ENCODE measurements at regions not wholly inside any gene's neighbourhood (a gene's known extent, or its start where the extent isn't known, plus 50 kb on each side); places are given as distances from the start of the nearest gene placed in this dataset.

GRCh38 chr2:176445956-176446355, 176.7 kb downstream of the MTX2 start:
- CTCF ChIA-PET, result interaction anchor here (1.0 to 1.8 kb wide), 2 partner anchors 9 to 219 kb away, joined by 3 to 11 read pairs; no protein-coding TSS in a partner anchor
- Mint-ChIP-seq H3K36me3 (ENCODE audit: insufficient read depth, unreplicated experiment) (no peaks in the 10 kb centered on the region), H3K4me1 (ENCODE audit: low read depth, unreplicated experiment) (peaks cover 17% of the 10 kb centered on the region), H3K9me3 (ENCODE audit: low read depth, unreplicated experiment) (peaks cover 4% of the 10 kb centered on the region), H3K27ac (ENCODE audit: unreplicated experiment) (no peak overlapping the region), H3K27me3 (ENCODE audit: unreplicated experiment) (no peaks in the 10 kb centered on the region), H3K4me3 (ENCODE audit: low read depth, unreplicated experiment) (no peak overlapping the region)
- BruUV-seq (replicated peaks), result no TSS peak
- TF ChIP-seq CTCF (IDR thresholded peaks at IDR 0.05; ENCODE audit: unreplicated experiment), result no peak
- no peak for DNase-seq
- intact Hi-C loops (cut with micrococcal nuclease; ENCODE audit: unreplicated experiment), result no loop called here

- DNase-seq, result no peak
- intact Hi-C loops (cut with micrococcal nuclease; ENCODE audit: unreplicated experiment), result no loop called here
- H3K4me1 Mint-ChIP-seq (ENCODE audit: low read depth, unreplicated experiment), result peaks cover 17% of the 10 kb centered on the region
Observed at GRCh38 chr2:176446718-176447414, 177.6 kb downstream of the MTX2 start.

GRCh38 chr2:176447616-176448015, 178.4 kb downstream of the MTX2 start:
- BruUV-seq (replicated peaks), result no TSS peak
- peaks cover 17% of the 10 kb centered on the region for H3K4me1 Mint-ChIP-seq (ENCODE audit: low read depth, unreplicated experiment)
- H3K9me3 Mint-ChIP-seq (ENCODE audit: low read depth, unreplicated experiment), result peaks cover 4% of the 10 kb centered on the region
- no peak overlapping the region for H3K4me3 Mint-ChIP-seq (ENCODE audit: low read depth, unreplicated experiment)
- no peak for TF ChIP-seq CTCF (IDR thresholded peaks at IDR 0.05; ENCODE audit: unreplicated experiment)
- CTCF ChIA-PET, result no interaction called here
- no peak overlapping the region for H3K27ac Mint-ChIP-seq (ENCODE audit: unreplicated experiment)
- no peaks in the 10 kb centered on the region for H3K27me3 Mint-ChIP-seq (ENCODE audit: unreplicated experiment)
- no peaks in the 10 kb centered on the region for H3K36me3 Mint-ChIP-seq (ENCODE audit: insufficient read depth, unreplicated experiment)
- intact Hi-C loops (cut with micrococcal nuclease; ENCODE audit: unreplicated experiment), result no loop called here
- DNase-seq, result no peak

More at GRCh38 chr2:176446718-176447414, 177.6 kb downstream of the MTX2 start:
- no peak overlapping the region for H3K4me3 Mint-ChIP-seq (ENCODE audit: low read depth, unreplicated experiment)
- no peaks in the 10 kb centered on the region for H3K27me3 Mint-ChIP-seq (ENCODE audit: unreplicated experiment)
- H3K9me3 Mint-ChIP-seq (ENCODE audit: low read depth, unreplicated experiment), result peaks cover 4% of the 10 kb centered on the region
- TF ChIP-seq CTCF (IDR thresholded peaks at IDR 0.05; ENCODE audit: unreplicated experiment), result no peak
- H3K27ac Mint-ChIP-seq (ENCODE audit: unreplicated experiment), result no peak overlapping the region
- no peaks in the 10 kb centered on the region for H3K36me3 Mint-ChIP-seq (ENCODE audit: insufficient read depth, unreplicated experiment)
- CTCF ChIA-PET, result interaction anchor here (0.6 to 1.8 kb wide), 3 partner anchors 9 to 649 kb away, joined by 3 to 11 read pairs (median 4); no protein-coding TSS in a partner anchor
- BruUV-seq (replicated peaks), result no TSS peak

- CTCF ChIA-PET, result no interaction called here
- BruUV-seq (replicated peaks), result no TSS peak
- Mint-ChIP-seq H3K27me3 (ENCODE audit: unreplicated experiment) (no peaks in the 10 kb centered on the region), H3K4me1 (ENCODE audit: low read depth, unreplicated experiment) (peaks cover 17% of the 10 kb centered on the region), H3K36me3 (ENCODE audit: insufficient read depth, unreplicated experiment) (no peaks in the 10 kb centered on the region), H3K27ac (ENCODE audit: unreplicated experiment) (no peak overlapping the region), H3K4me3 (ENCODE audit: low read depth, unreplicated experiment) (no peak overlapping the region), H3K9me3 (ENCODE audit: low read depth, unreplicated experiment) (no peaks in the 10 kb centered on the region)
- intact Hi-C loops (cut with micrococcal nuclease; ENCODE audit: unreplicated experiment), result no loop called here
- DNase-seq, result no peak
- no peak for TF ChIP-seq CTCF (IDR thresholded peaks at IDR 0.05; ENCODE audit: unreplicated experiment)
Observed at GRCh38 chr2:176449852-176450251, 180.6 kb downstream of the MTX2 start.

All from Calu3 (cell line).